ENCODE measurements at regions not wholly inside any gene's neighbourhood (a gene's known extent, or its start where the extent isn't known, plus 50 kb on each side); places are given as distances from the start of the nearest gene placed in this dataset.

DNA sequence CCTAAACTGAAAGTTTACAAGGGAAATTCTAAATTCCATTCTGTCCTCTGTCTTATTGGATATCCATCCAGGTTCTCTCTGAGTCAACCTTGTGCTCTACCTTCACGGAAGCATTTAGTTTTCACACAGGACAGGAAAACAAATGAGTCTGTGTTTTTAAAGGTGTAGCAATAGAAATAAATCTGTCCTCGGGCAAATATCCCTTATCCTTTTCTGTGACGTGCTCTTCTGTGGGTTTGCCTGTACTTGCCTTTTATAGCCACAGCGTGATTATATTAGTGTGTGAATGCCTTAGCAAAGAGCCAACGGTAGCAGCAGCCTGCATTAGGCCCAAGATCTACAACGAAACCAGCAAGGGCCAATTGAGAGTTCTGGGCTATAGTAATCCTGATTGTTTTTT is 127.2 kb upstream of the PLSCR5 start:
- Histone ChIP-seq H2BK5ac (ENCODE audit: low read depth, low read length, poor library complexity, severe bottlenecking) (no peak overlapping the region), H3K18ac (ENCODE audit: low read depth, low read length) (no peak overlapping the region), H2BK20ac (ENCODE audit: low read depth, low read length) (no peak overlapping the region), H3K4ac (ENCODE audit: low read depth, low read length) (no peak overlapping the region), H3K14ac (replicated peaks; ENCODE audit: low read depth, low read length) (no peak overlapping the region), H3K4me2 (ENCODE audit: low read depth, low read length) (no peak overlapping the region), H4K20me1 (ENCODE audit: insufficient read depth, low read length) (no peaks in the 10 kb centered on the region), H3K4me1 (ENCODE audit: control insufficient read depth, insufficient read depth, low read length) (no peaks in the 10 kb centered on the region), H3K36me3 (ENCODE audit: control insufficient read depth, insufficient read depth, low read length) (no peaks in the 10 kb centered on the region), H3K27me3 (ENCODE audit: control insufficient read depth, insufficient read depth, low read length) (no peaks in the 10 kb centered on the region), H2BK120ac (ENCODE audit: low read depth, low read length) (no peak overlapping the region), H3K9ac (ENCODE audit: low read depth, low read length) (no peak overlapping the region), H4K5ac (ENCODE audit: low read depth, low read length) (no peak overlapping the region), H2AK9ac (replicated peaks; ENCODE audit: low read depth, low read length, poor library complexity) (no peak overlapping the region), H2AK5ac (ENCODE audit: low read depth, low read length) (no peak overlapping the region), H3K79me1 (ENCODE audit: low read depth in 1 of 2, low read length in 2 of 2) (no peaks in the 10 kb centered on the region), H2AFZ (replicated peaks; ENCODE audit: low read length, poor library complexity) (no peak overlapping the region), H2BK15ac (ENCODE audit: low read depth, low read length) (no peak overlapping the region), H3K23ac (ENCODE audit: low read depth, low read length) (no peak overlapping the region), H3K27ac (ENCODE audit: insufficient read depth, low read length) (no peak overlapping the region), H4K8ac (ENCODE audit: low read depth in 2 of 2, low read length in 2 of 2) (no peak overlapping the region), H3K9me1 (ENCODE audit: insufficient read depth, low read length) (no peaks in the 10 kb centered on the region), H3K56ac (ENCODE audit: extremely low read depth, insufficient read depth, low read length) (no peak overlapping the region), H3K4me3 (ENCODE audit: insufficient read depth, low read depth, low read length) (no peak overlapping the region), H4K91ac (ENCODE audit: insufficient read depth, low read depth, low read length) (no peak overlapping the region), H3K9me3 (ENCODE audit: control insufficient read depth, insufficient read depth, low read length) (no peaks in the 10 kb centered on the region)
- dilution Hi-C loops (cut with HindIII; ENCODE audit: low sequenced_read_pairs, unreplicated experiment), result no loop called here
- CTCF ChIA-PET, result no interaction called here
- BruUV-seq (replicated peaks), result no TSS peak
- TF ChIP-seq, protein P1, sequence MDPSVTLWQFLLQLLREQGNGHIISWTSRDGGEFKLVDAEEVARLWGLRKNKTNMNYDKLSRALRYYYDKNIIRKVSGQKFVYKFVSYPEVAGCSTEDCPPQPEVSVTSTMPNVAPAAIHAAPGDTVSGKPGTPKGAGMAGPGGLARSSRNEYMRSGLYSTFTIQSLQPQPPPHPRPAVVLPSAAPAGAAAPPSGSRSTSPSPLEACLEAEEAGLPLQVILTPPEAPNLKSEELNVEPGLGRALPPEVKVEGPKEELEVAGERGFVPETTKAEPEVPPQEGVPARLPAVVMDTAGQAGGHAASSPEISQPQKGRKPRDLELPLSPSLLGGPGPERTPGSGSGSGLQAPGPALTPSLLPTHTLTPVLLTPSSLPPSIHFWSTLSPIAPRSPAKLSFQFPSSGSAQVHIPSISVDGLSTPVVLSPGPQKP (IDR thresholded peaks at IDR 0.05; ENCODE audit: borderline replicate concordance, low read depth, low read length), result no peak
- TF ChIP-seq NFE2L2 (IDR thresholded peaks at IDR 0.05; ENCODE audit: low read depth, low read length) (no peak), POLR2A (IDR thresholded peaks at IDR 0.05; ENCODE audit: low read depth, low read length) (no peak), SMC3 (IDR thresholded peaks at IDR 0.05; ENCODE audit: low read depth, low read length) (no peak), FOS (IDR thresholded peaks at IDR 0.05; ENCODE audit: low read depth, low read length) (no peak)
- POLR2A ChIA-PET (ENCODE audit: unreplicated experiment), result no interaction called here
- intact Hi-C loops (cut with micrococcal nuclease), result no loop called here
- no peak for DNase-seq
- in situ Hi-C loops (cut with MboI; ENCODE audit: low sequenced_read_pairs), result no loop called here
- WGBS, 2 experiments (ENCODE audit: extremely low coverage in 2 of 2, insufficient read length in 1 of 2), result 60% methylated on average over 1 of the region's 6 CpGs; no CpG with 5 or more reads in 1 of the 2 experiments
- no peak for ATAC-seq (ENCODE audit: low read depth)
